PC-9 (cell line): ENCODE measurements at regions not wholly inside any gene's neighbourhood (a gene's known extent, or its start where the extent isn't known, plus 50 kb on each side); places are given as distances from the start of the nearest gene placed in this dataset.

Source experiments
- BruUV-seq: library from RNA; stranded (reverse); fragments of 400-500 nt; replicated peaks from 2 replicates; lab custom pipeline; 2021; lab: Mats Ljungman, UMichigan
- CTCF ChIA-PET: fragments of 300-600 bp; sonication (Branson Sonifier 250); formaldehyde crosslinking; loops from one replicate; lab custom pipeline; 2022; ENCODE audit warnings: antibody characterized with exemption; lab: Charles Lee
- POLR2A ChIA-PET: fragments of 300-600 bp; sonication (Branson Sonifier 250); formaldehyde crosslinking; loops from one replicate; lab custom pipeline; 2022; ENCODE audit warnings: antibody characterized with exemption; ENCODE audit not compliant: unreplicated experiment; lab: Charles Lee
- DNase-seq, 2 experiments: peaks; one replicate each; pipeline versions ENCODE4 v3.0.0 to v3.0.0-alpha.2; 2015 to 2022; ENCODE audit warnings: mixed read lengths in 1 of 2
- H2AFZ ChIP-seq: fragments of 200-600 bp; sonication (generic); 2 replicates; pipeline ENCODE4 v1.8.1; 2017; ENCODE audit warnings: antibody characterized with exemption
- H3F3A ChIP-seq: fragments of 200-600 bp; sonication (generic); 2 replicates; pipeline ENCODE4 v1.8.1; 2017; ENCODE audit warnings: antibody characterized with exemption, mild to moderate bottlenecking, low read depth; ENCODE audit not compliant: insufficient read depth
- H3K27ac ChIP-seq: fragments of 200-600 bp; sonication (generic); 2 replicates; pipeline ENCODE4 v1.6.1; 2016; ENCODE audit warnings: mixed run types
- H3K27me3 ChIP-seq: fragments of 200-600 bp; sonication (generic); 2 replicates; pipeline ENCODE4 v1.6.1; 2016; ENCODE audit warnings: low read depth, mixed run types; ENCODE audit not compliant: insufficient read depth
- H3K36me3 ChIP-seq: fragments of 200-600 bp; sonication (generic); 2 replicates; pipeline ENCODE4 v1.6.1; 2016; ENCODE audit warnings: low read depth, mixed run types
- H3K4me1 ChIP-seq: fragments of 200-600 bp; sonication (generic); replicated peaks from 2 replicates; pipeline ENCODE4 v1.6.1; 2016; ENCODE audit warnings: mixed run types; ENCODE audit not compliant: insufficient read depth
- H3K4me2 ChIP-seq: fragments of 200-600 bp; sonication (generic); 2 replicates; pipeline ENCODE4 v1.6.1; 2017; ENCODE audit warnings: mixed run types
- H3K4me3 ChIP-seq: fragments of 200-600 bp; sonication (generic); 2 replicates; pipeline ENCODE4 v1.6.1; 2016; ENCODE audit warnings: mixed run types
- H3K79me2 ChIP-seq: fragments of 200-600 bp; sonication (generic); 2 replicates; pipeline ENCODE4 v1.6.1; 2017; ENCODE audit warnings: low read depth, mixed run types
- H3K9me2 ChIP-seq: fragments of 200-600 bp; sonication (generic); 2 replicates; pipeline ENCODE4 v1.8.1; 2017; ENCODE audit warnings: mild to moderate bottlenecking; ENCODE audit not compliant: insufficient read depth
- H3K9me3 ChIP-seq: fragments of 200-600 bp; sonication (generic); 2 replicates; pipeline ENCODE4 v1.8.1; 2016; ENCODE audit warnings: low read depth; ENCODE audit not compliant: insufficient read depth
- H4K20me1 ChIP-seq: fragments of 200-600 bp; sonication (generic); 2 replicates; pipeline ENCODE4 v1.8.1; 2017; ENCODE audit not compliant: insufficient read depth
- CTCF ChIP-seq: fragments of 200-600 bp; sonication (generic); conservative IDR thresholded peaks from 2 replicates; pipeline ENCODE4 v1.6.1; 2017; ENCODE audit warnings: mixed run types, antibody characterized with exemption, mild to moderate bottlenecking, moderate library complexity
- EZH2 ChIP-seq: fragments of 200-600 bp; sonication (generic); IDR thresholded peaks from 2 replicates; pipeline ENCODE4 v1.8.0; 2017; ENCODE audit warnings: antibody characterized with exemption, low read depth
- intact Hi-C: fragments of 100-400 bp; cut with micrococcal nuclease; formaldehyde crosslinking; loops from one replicate; pipeline ENCODE4 v1.10.0; 2022; ENCODE audit not compliant: unreplicated experiment

GRCh38 chrX:36609616-36610585 lies 398.3 kb upstream of the FAM47C start:
- TF ChIP-seq CTCF, result no peak
- POLR2A ChIA-PET, result no interaction called here
- no peaks in the 10 kb centered on the region for H3F3A ChIP-seq
- no peaks in the 10 kb centered on the region for H3K9me2 ChIP-seq
- H3K9me3 ChIP-seq, result no peaks in the 10 kb centered on the region
- H3K27ac ChIP-seq, result peak overlapping the region; percentile 32; the same call in 1 of the 2 replicates
- no peak overlapping the region for H2AFZ ChIP-seq
- no peaks in the 10 kb centered on the region for H3K79me2 ChIP-seq
- no peaks in the 10 kb centered on the region for H3K4me1 ChIP-seq
- H4K20me1 ChIP-seq, result no peaks in the 10 kb centered on the region
- H3K36me3 ChIP-seq, result no peaks in the 10 kb centered on the region
- H3K4me3 ChIP-seq, result no peak overlapping the region
- H3K27me3 ChIP-seq, result no peaks in the 10 kb centered on the region
- CTCF ChIA-PET, result no interaction called here
- BruUV-seq, result no TSS peak
- peak in 1 of 2 experiments; percentile 52 for DNase-seq
- H3K4me2 ChIP-seq, result peak overlapping the region; percentile 12; the same call in 1 of the 2 replicates
- intact Hi-C loops, result no loop called here

GRCh38 chrX:36626898-36627297 lies 381.3 kb upstream of the FAM47C start:
- CTCF ChIA-PET, result no interaction called here
- no peaks in the 10 kb centered on the region for H3K9me3 ChIP-seq
- intact Hi-C loops, result no loop called here
- H3K36me3 ChIP-seq, result no peaks in the 10 kb centered on the region
- POLR2A ChIA-PET, result no interaction called here
- H3F3A ChIP-seq, result no peaks in the 10 kb centered on the region
- no peak overlapping the region for H3K4me2 ChIP-seq
- no peak overlapping the region for H3K27ac ChIP-seq
- H3K9me2 ChIP-seq, result no peaks in the 10 kb centered on the region
- no peaks in the 10 kb centered on the region for H3K79me2 ChIP-seq
- no peak overlapping the region for H3K4me3 ChIP-seq
- TF ChIP-seq EZH2, result no peak
- TF ChIP-seq CTCF, result no peak
- no TSS peak for BruUV-seq
- H3K4me1 ChIP-seq, result no peaks in the 10 kb centered on the region
- DNase-seq, result no peak
- H3K27me3 ChIP-seq, result no peaks in the 10 kb centered on the region
- H2AFZ ChIP-seq, result no peak overlapping the region
- no peaks in the 10 kb centered on the region for H4K20me1 ChIP-seq

DNA sequence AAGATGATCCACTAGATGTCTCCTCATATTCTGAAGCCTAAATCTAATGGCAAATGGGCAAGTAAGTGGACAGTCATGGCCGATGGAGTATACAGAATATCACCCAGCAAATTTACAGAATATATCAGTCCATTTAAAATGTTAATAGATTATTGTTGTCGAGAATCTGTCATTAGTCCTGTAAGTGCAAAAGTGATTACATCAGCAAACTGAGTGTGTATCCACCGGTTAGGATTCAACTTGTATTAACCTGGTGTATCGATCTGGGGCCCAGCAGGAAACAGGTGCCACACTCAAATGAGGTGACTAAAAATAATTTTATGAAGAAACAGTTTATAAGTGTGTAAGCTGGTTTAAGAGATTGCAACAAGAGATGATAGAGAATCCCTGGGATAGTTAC lies 367.9 kb upstream of the FAM47C start:
- Histone ChIP-seq H3F3A (no peaks in the 10 kb centered on the region), H3K36me3 (no peaks in the 10 kb centered on the region), H3K27me3 (no peaks in the 10 kb centered on the region), H3K27ac (no peak overlapping the region), H2AFZ (no peak overlapping the region), H3K9me2 (no peaks in the 10 kb centered on the region), H4K20me1 (no peaks in the 10 kb centered on the region), H3K9me3 (no peaks in the 10 kb centered on the region), H3K4me2 (no peak overlapping the region), H3K4me1 (no peaks in the 10 kb centered on the region), H3K4me3 (no peak overlapping the region), H3K79me2 (no peaks in the 10 kb centered on the region)
- CTCF ChIA-PET, result no interaction called here
- no peak for TF ChIP-seq EZH2
- TF ChIP-seq CTCF, result no peak
- no peak for DNase-seq
- BruUV-seq, result no TSS peak
- POLR2A ChIA-PET, result no interaction called here
- intact Hi-C loops, result no loop called here
